Tibial nerve (tissue), 4 donors: ENCODE measurements at regions not wholly inside any gene's neighbourhood (a gene's known extent, or its start where the extent isn't known, plus 50 kb on each side); places are given as distances from the start of the nearest gene placed in this dataset.

Experiments used
- EP300 ChIP-seq, 2 donors: sonication (generic); formaldehyde crosslinking; IDR thresholded peaks; one replicate each; pipeline ENCODE4 v1.6.1; 2017; ENCODE audit warnings: antibody characterized with exemption in 2 of 2, mild to moderate bottlenecking in 1 of 2
- POLR2A ChIP-seq, 2 donors: fragments of 450-650 bp; IDR thresholded peaks; one replicate each; pipeline ENCODE4 v1.6.1; 2017; ENCODE audit warnings: antibody characterized with exemption in 2 of 2, mild to moderate bottlenecking in 2 of 2, moderate library complexity in 2 of 2
- TF ChIP-seq, protein P1 (sequence below), 5 experiments: fragments of 200-600 bp in 3 of 5; fragments of 450-650 bp in 2 of 5; sonication (generic) in 3 of 5; IDR thresholded peaks; one replicate each; pipeline ENCODE4 v1.5.1; 2016 to 2019; ENCODE audit warnings: antibody characterized with exemption in 5 of 5, mild to moderate bottlenecking in 3 of 5, moderate library complexity in 2 of 5

DNA sequence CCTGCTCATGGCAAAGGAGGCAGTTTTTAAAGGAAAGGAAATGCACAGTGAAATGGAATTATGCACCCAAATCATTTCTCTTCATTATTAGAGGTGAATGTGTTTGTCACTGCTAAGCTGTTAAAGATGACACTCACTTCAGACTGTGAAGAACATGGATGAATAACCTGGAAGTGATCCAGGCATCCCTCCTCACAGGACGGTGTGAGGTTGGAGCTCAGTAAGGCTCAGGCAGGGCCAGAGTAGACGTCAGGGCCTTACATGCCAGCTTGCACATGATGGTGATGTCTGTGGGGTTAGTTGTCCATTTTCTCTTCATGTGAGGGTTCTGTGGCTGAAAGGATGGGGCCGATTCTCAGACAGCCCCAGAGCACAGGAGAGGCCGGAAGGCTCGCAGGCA lies 273.1 kb downstream of the PCNX1 start:
- TF ChIP-seq, protein P1, sequence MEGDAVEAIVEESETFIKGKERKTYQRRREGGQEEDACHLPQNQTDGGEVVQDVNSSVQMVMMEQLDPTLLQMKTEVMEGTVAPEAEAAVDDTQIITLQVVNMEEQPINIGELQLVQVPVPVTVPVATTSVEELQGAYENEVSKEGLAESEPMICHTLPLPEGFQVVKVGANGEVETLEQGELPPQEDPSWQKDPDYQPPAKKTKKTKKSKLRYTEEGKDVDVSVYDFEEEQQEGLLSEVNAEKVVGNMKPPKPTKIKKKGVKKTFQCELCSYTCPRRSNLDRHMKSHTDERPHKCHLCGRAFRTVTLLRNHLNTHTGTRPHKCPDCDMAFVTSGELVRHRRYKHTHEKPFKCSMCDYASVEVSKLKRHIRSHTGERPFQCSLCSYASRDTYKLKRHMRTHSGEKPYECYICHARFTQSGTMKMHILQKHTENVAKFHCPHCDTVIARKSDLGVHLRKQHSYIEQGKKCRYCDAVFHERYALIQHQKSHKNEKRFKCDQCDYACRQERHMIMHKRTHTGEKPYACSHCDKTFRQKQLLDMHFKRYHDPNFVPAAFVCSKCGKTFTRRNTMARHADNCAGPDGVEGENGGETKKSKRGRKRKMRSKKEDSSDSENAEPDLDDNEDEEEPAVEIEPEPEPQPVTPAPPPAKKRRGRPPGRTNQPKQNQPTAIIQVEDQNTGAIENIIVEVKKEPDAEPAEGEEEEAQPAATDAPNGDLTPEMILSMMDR (IDR thresholded peaks at IDR 0.05), result no peak
- no peak for TF ChIP-seq POLR2A (IDR thresholded peaks at IDR 0.05)
- no peak for TF ChIP-seq EP300 (IDR thresholded peaks at IDR 0.05)
